Thyroid gland (tissue), 4 donors: ENCODE measurements at regions not wholly inside any gene's neighbourhood (a gene's known extent, or its start where the extent isn't known, plus 50 kb on each side); places are given as distances from the start of the nearest gene placed in this dataset.
"Not testable (repeated sequence)": the region's sequence is repeated elsewhere in the genome, so short reads cannot be mapped to it uniquely, and the experiment has no call there.

Experiments used
- DNase-seq, 2 donors: peaks; one replicate each; pipeline ENCODE4 v3.0.0-alpha.2; 2019
- H3K27ac ChIP-seq, 3 donors: fragments of 200-600 bp; sonication (generic); 1 replicate in 2 of 3; 2 replicates in 1 of 3; pipeline ENCODE4 v1.5.1; 2016 to 2019; ENCODE audit warnings: mild to moderate bottlenecking in 1 of 3, moderate library complexity in 1 of 3
- H3K27me3 ChIP-seq: fragments of 200-600 bp; sonication (generic); one replicate; pipeline ENCODE4 v1.5.1; 2019
- H3K36me3 ChIP-seq, 2 donors: fragments of 200-600 bp; sonication (generic); one replicate each; pipeline ENCODE4 v1.5.1; 2016 to 2019
- H3K4me1 ChIP-seq, 2 donors: fragments of 200-600 bp; sonication (generic); one replicate each; pipeline ENCODE4 v1.5.1; 2017 to 2019
- H3K4me3 ChIP-seq, 3 donors: fragments of 200-600 bp; sonication (generic); replicated peaks in 1 of 3; 1 replicate in 2 of 3; 2 replicates in 1 of 3; pipeline ENCODE4 v1.5.1; 2016; ENCODE audit warnings: mild to moderate bottlenecking in 1 of 3
- H3K9me3 ChIP-seq: fragments of 200-600 bp; sonication (generic); one replicate; pipeline ENCODE4 v1.5.1; 2017
- POLR2A ChIP-seq, 2 donors: fragments of 450-650 bp; IDR thresholded peaks; one replicate each; pipeline ENCODE4 v1.6.1; 2017; ENCODE audit warnings: antibody characterized with exemption in 2 of 2, mild to moderate bottlenecking in 2 of 2, moderate library complexity in 1 of 2
- WGBS, 2 donors: methylation state at CpG; one replicate each; pipeline ENCODE4 v1.1.5; 2017; 5-methylcytosine and 5-hydroxymethylcytosine counted together
- intact Hi-C: fragments of 100-400 bp; cut with DNase I; formaldehyde crosslinking; loops from one replicate; pipeline ENCODE4 v1.15.1; 2023
- TF ChIP-seq, protein P1 (sequence below), 6 experiments: fragments of 200-600 bp in 3 of 6; fragments of 450-650 bp in 3 of 6; sonication (generic) in 3 of 6; IDR thresholded peaks; one replicate each; pipeline ENCODE4 v1.5.1; 2016 to 2019; ENCODE audit warnings: antibody characterized with exemption in 6 of 6, mild to moderate bottlenecking in 2 of 6, inconsistent platforms in 1 of 6, moderate library complexity in 1 of 6

DNA sequence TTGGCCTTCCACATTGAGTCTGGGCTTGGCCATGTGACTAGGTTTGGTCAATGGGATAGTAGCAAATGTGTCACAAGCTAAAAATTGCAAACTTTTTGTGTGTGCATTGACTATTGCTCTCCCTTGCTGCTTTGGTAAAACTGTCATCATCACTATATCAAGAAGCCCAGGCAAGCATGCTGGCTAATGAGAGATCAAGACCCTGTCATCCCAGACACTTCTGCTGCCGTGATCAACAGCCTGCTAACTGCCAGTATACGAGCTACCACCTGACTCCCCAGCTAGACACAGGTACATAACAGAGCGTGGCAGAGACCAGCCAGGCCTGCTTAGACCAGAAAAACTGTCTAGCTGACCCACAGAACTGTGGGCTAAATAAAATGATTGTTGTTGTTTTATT is 456.7 kb upstream of the DCN start:
- no peaks in the 10 kb centered on the region for H3K27me3 ChIP-seq
- no peak overlapping the region for H3K4me3 ChIP-seq
- intact Hi-C loops: no loop called here
- no peak for DNase-seq
- no peaks in the 10 kb centered on the region for H3K9me3 ChIP-seq
- no peaks in the 10 kb centered on the region for H3K4me1 ChIP-seq
- WGBS, 2 donors: 83 to 88% methylated on average over 3 of the region's 3 CpGs
- TF ChIP-seq, protein P1, sequence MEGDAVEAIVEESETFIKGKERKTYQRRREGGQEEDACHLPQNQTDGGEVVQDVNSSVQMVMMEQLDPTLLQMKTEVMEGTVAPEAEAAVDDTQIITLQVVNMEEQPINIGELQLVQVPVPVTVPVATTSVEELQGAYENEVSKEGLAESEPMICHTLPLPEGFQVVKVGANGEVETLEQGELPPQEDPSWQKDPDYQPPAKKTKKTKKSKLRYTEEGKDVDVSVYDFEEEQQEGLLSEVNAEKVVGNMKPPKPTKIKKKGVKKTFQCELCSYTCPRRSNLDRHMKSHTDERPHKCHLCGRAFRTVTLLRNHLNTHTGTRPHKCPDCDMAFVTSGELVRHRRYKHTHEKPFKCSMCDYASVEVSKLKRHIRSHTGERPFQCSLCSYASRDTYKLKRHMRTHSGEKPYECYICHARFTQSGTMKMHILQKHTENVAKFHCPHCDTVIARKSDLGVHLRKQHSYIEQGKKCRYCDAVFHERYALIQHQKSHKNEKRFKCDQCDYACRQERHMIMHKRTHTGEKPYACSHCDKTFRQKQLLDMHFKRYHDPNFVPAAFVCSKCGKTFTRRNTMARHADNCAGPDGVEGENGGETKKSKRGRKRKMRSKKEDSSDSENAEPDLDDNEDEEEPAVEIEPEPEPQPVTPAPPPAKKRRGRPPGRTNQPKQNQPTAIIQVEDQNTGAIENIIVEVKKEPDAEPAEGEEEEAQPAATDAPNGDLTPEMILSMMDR (IDR thresholded peaks at IDR 0.05): no peak
- no peak for TF ChIP-seq POLR2A (IDR thresholded peaks at IDR 0.05)
- H3K27ac ChIP-seq: no peak overlapping the region
- no peaks in the 10 kb centered on the region for H3K36me3 ChIP-seq

- DNase-seq: no peak
- Histone ChIP-seq H3K4me1 (no peaks in the 10 kb centered on the region), H3K27ac (no peak overlapping the region), H3K27me3 (no peaks in the 10 kb centered on the region), H3K4me3 (no peak overlapping the region), H3K9me3 (no peaks in the 10 kb centered on the region), H3K36me3 (no peaks in the 10 kb centered on the region)
- intact Hi-C loops: no loop called here
- 94 to 96% methylated on average over 8 of the region's 8 CpGs for WGBS, 2 donors
- no peak for TF ChIP-seq POLR2A (IDR thresholded peaks at IDR 0.05)
- TF ChIP-seq, protein P1 (IDR thresholded peaks at IDR 0.05): no peak
Measured at GRCh38 chr12:91637789-91638624, 455.4 kb upstream of the DCN start.

DNA sequence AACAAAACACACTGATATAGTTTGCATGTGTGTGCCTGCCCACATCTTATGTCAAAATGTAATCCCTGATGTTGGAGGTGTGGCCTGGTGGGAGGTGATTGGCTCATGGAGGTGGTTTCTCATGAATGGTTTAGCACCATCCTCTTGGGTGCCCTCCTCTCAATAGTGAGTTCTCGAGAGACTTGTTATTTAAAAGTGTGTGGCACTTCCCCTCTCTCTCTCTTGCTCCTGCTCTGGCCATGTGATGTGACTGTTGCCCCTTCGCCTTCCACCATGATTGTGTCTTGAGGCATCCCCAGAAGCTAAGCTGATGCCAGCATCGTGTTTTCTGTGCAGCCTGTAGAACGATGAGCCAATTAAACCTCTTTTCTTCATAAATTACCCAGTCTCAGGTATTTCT is 454.1 kb upstream of the DCN start:
- Histone ChIP-seq H3K36me3 (no peaks in the 10 kb centered on the region), H3K4me1 (no peaks in the 10 kb centered on the region), H3K4me3 (no peak overlapping the region), H3K9me3 (no peaks in the 10 kb centered on the region), H3K27ac (no peak overlapping the region), H3K27me3 (no peaks in the 10 kb centered on the region)
- intact Hi-C loops: no loop called here
- no peak for DNase-seq
- TF ChIP-seq, protein P1 (IDR thresholded peaks at IDR 0.05): no peak
- TF ChIP-seq POLR2A (IDR thresholded peaks at IDR 0.05): no peak
- 82 to 88% methylated on average over 4 of the region's 4 CpGs for WGBS, 2 donors

- H3K27ac ChIP-seq, H3K4me1 ChIP-seq, H3K36me3 ChIP-seq, DNase-seq, H3K9me3 ChIP-seq, intact Hi-C loops, H3K4me3 ChIP-seq, H3K27me3 ChIP-seq: not testable (repeated sequence)
- 93% methylated on average over 3 of the region's 3 CpGs for WGBS, 2 donors
Measured at GRCh38 chr12:91634386-91634713, 451.7 kb upstream of the DCN start.

- Histone ChIP-seq H3K36me3 (no peaks in the 10 kb centered on the region), H3K4me3 (no peak overlapping the region), H3K9me3 (no peaks in the 10 kb centered on the region), H3K27ac (no peak overlapping the region), H3K4me1 (no peaks in the 10 kb centered on the region), H3K27me3 (no peaks in the 10 kb centered on the region)
- 97 to 99% methylated on average over 28 of the region's 47 CpGs for WGBS, 2 donors
- DNase-seq: no peak
- TF ChIP-seq, protein P1 (IDR thresholded peaks at IDR 0.05): no peak
- TF ChIP-seq POLR2A (IDR thresholded peaks at IDR 0.05): no peak
- intact Hi-C loops: no loop called here
Measured at GRCh38 chr12:91633734-91634357, 451.2 kb upstream of the DCN start.
